ENCODE measurements at regions not wholly inside any gene's neighbourhood (a gene's known extent, or its start where the extent isn't known, plus 50 kb on each side); places are given as distances from the start of the nearest gene placed in this dataset.

GRCh38 chr21:41632748-41633475 is 125.0 kb upstream of the TMPRSS2 start:
- Histone ChIP-seq H3K27ac (peak overlapping the region; percentile 78), H3K36me3 (no peaks in the 10 kb centered on the region), H3K27me3 (no peaks in the 10 kb centered on the region), H3K4me3 (no peak overlapping the region), H3K4me1 (peaks cover 0 to 3% of the 10 kb centered on the region in 2 donors), H3K9me3 (no peaks in the 10 kb centered on the region)
- no peak for DNase-seq (ENCODE audit: low spot score in 2 of 2)
- no peak for TF ChIP-seq POLR2AphosphoS5 (IDR thresholded peaks at IDR 0.05)
- no peak for TF ChIP-seq CTCF (IDR thresholded peaks at IDR 0.05)
- no peak for TF ChIP-seq POLR2A (IDR thresholded peaks at IDR 0.05)
- intact Hi-C loops (cut with DNase I; ENCODE audit: low total_unique reads) = loop anchor here (1.0 kb wide), 1 partner anchor 24 kb away; no protein-coding TSS in a partner anchor

GRCh38 chr21:41631564-41632461 is 123.9 kb upstream of the TMPRSS2 start:
- Histone ChIP-seq H3K27me3 (no peaks in the 10 kb centered on the region), H3K36me3 (no peaks in the 10 kb centered on the region), H3K4me1 (peaks cover 0 to 3% of the 10 kb centered on the region in 2 donors), H3K9me3 (no peaks in the 10 kb centered on the region), H3K4me3 (no peak overlapping the region), H3K27ac (peak overlapping the region; percentile 40 to 48)
- intact Hi-C loops (cut with DNase I; ENCODE audit: low total_unique reads) = loop anchor here (1.0 kb wide), 1 partner anchor 25 kb away; no protein-coding TSS in a partner anchor
- no peak for TF ChIP-seq CTCF (IDR thresholded peaks at IDR 0.05)
- TF ChIP-seq POLR2A (IDR thresholded peaks at IDR 0.05) = no peak
- no peak for TF ChIP-seq POLR2AphosphoS5 (IDR thresholded peaks at IDR 0.05)
- DNase-seq (ENCODE audit: low spot score in 2 of 2) = peak in 1 of 2 donors; percentile 82

GRCh38 chr21:41630917-41631316 is 123.0 kb upstream of the TMPRSS2 start:
- Histone ChIP-seq H3K4me3 (no peak overlapping the region), H3K27ac (no peak overlapping the region), H3K27me3 (no peaks in the 10 kb centered on the region), H3K36me3 (no peaks in the 10 kb centered on the region), H3K4me1 (peaks cover 0 to 3% of the 10 kb centered on the region in 2 donors), H3K9me3 (no peaks in the 10 kb centered on the region)
- intact Hi-C loops (cut with DNase I; ENCODE audit: low total_unique reads) = no loop called here
- TF ChIP-seq POLR2A (IDR thresholded peaks at IDR 0.05) (no peak), POLR2AphosphoS5 (IDR thresholded peaks at IDR 0.05) (no peak), CTCF (IDR thresholded peaks at IDR 0.05) (no peak)
- no peak for DNase-seq (ENCODE audit: low spot score in 2 of 2)

GRCh38 chr21:41630249-41630648 is 122.3 kb upstream of the TMPRSS2 start:
- intact Hi-C loops (cut with DNase I; ENCODE audit: low total_unique reads) = no loop called here
- no peaks in the 10 kb centered on the region for H3K9me3 ChIP-seq
- H3K4me1 ChIP-seq = peaks cover 0 to 3% of the 10 kb centered on the region in 2 donors
- TF ChIP-seq POLR2AphosphoS5 (IDR thresholded peaks at IDR 0.05) = no peak
- TF ChIP-seq CTCF (IDR thresholded peaks at IDR 0.05) = no peak
- no peak for TF ChIP-seq POLR2A (IDR thresholded peaks at IDR 0.05)
- H3K27me3 ChIP-seq = no peaks in the 10 kb centered on the region
- no peak overlapping the region for H3K4me3 ChIP-seq
- no peaks in the 10 kb centered on the region for H3K36me3 ChIP-seq
- DNase-seq (ENCODE audit: low spot score in 2 of 2) = no peak
- H3K27ac ChIP-seq = no peak overlapping the region

- Histone ChIP-seq H3K27me3 (no peaks in the 10 kb centered on the region), H3K27ac (no peak overlapping the region), H3K4me1 (peaks cover 0 to 3% of the 10 kb centered on the region in 2 donors), H3K4me3 (no peak overlapping the region), H3K9me3 (no peaks in the 10 kb centered on the region), H3K36me3 (no peaks in the 10 kb centered on the region)
- DNase-seq (ENCODE audit: low spot score in 2 of 2) = no peak
- intact Hi-C loops (cut with DNase I; ENCODE audit: low total_unique reads) = no loop called here
- TF ChIP-seq CTCF (IDR thresholded peaks at IDR 0.05) (no peak), POLR2AphosphoS5 (IDR thresholded peaks at IDR 0.05) (no peak), POLR2A (IDR thresholded peaks at IDR 0.05) (no peak)
Measured at GRCh38 chr21:41628256-41628655, 120.3 kb upstream of the TMPRSS2 start.
